ENCODE measurements at regions not wholly inside any gene's neighbourhood (a gene's known extent, or its start where the extent isn't known, plus 50 kb on each side); places are given as distances from the start of the nearest gene placed in this dataset.
"Not testable (repeated sequence)": the region's sequence is repeated elsewhere in the genome, so short reads cannot be mapped to it uniquely, and the experiment has no call there.

DNA sequence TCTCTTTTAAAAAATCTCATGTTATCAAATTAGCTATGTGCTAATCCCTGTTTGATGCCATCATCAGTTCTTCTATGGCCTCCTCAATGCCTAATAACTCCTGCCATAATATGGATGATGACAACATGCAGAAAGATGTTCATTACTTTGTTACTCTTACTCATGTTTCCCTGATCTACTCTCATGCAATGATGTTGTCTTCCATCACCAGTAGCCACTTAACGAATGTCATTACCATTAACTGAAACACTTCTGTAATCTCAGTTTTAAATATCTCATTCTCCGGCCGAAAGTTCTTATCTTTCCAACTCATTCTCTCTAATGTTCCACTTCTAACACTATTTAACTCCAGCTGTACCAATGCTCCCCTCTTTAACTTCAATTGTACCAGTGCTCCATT, 1187.7 kb downstream of the OTOL1 start:
- no peak for FAIRE-seq

GRCh38 chr3:162699291-162699690, 1202.7 kb downstream of the OTOL1 start:
- no peak for FAIRE-seq

GRCh38 chr3:162701211-162701610, 1204.6 kb downstream of the OTOL1 start:
- FAIRE-seq: no peak

DNA sequence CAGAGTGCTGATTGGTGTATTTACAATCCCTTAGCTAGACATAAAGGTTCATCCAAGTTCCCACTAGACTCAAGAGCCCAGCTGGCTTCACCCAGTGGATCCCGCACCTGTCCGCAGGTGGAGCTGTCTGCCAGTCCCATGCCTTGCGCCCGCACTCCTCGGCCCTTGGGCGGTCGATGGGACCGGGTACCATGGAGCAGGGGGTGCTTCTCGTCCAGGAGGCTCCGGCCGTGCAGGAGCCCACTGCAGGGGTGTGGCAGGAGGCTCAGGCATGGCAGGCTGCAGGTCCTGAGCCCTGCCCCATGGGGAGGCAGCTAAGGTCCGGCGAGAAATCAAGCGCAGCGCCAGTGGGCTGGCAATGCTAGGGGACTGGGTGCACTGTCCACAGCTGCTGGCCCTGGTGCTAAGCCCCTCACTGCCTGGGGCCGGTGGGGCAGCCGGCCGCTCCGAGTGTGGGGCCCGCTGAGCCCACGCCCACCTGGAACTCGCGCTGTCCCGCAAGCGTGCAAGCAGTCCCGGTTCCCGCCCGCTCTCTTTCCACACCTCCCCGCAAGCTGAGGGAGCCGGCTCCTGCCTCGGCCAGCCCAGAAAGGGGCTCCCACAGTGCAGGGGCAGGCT, 1206.3 kb downstream of the OTOL1 start:
- FAIRE-seq: no peak

DNA sequence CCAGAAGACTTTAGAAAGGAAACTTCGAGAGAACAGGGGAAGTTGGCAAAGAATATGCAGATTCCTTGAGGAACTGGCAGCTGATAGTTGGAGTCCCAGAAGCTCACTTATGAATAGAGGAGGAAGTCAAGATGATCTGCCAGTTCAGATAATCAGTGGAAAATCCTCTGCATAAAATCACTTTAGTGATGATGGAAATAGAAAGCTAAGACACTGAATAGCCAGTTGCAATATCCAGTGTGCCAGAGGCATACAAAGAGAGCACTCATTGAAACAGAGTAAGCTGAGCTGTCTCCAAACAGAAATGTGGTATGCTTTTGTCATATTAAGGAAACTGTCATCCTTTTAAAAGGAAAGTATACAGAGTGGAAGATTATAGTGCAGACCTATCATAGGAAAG, 1207.6 kb downstream of the OTOL1 start:
- no peak for FAIRE-seq

- FAIRE-seq: no peak
Measured at GRCh38 chr3:162704799-162705385, 1208.3 kb downstream of the OTOL1 start.

- FAIRE-seq: not testable (repeated sequence)
Measured at GRCh38 chr3:162708394-162708793, 1211.8 kb downstream of the OTOL1 start.

DNA sequence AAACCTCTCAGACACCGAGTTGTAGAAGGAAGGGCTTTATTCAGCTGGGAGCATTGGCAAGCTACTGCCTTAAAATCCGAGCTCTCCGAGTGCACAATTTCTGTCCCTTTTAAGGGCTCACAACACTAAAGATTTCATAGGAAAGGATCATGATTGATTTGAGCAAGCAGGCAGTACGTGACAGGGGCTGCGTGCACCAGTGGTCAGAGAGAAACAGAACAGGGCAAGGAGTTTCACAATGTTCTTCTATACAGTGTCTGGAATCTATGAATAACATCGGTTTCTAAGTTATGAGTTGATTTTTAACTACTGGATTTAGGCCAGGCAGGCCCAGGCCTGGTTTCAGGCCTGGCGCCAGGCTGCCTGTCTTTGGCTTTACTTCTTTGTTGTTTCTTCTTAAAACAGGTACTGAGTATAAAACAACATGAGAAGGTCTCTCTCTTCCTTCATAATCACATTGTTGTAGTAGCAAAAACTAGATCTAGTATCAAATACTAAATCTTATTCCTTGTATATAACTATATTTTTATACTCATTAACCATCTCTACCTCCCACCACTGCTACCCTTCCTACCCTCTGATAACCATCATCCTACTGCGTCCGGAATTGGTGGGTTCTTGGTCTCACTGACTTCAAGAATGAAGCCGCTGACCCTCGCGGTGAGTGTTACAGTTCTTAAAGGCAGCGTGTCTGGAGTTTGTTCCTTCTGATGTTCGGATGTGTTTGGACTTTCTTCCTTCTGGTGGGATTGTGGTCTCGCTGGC, 1212.5 kb downstream of the OTOL1 start:
- FAIRE-seq: not testable (repeated sequence)

- no peak for FAIRE-seq
Measured at GRCh38 chr3:162710332-162711112, 1213.9 kb downstream of the OTOL1 start.

GRCh38 chr3:162717074-162717473, 1220.5 kb downstream of the OTOL1 start:
- not testable (repeated sequence) for FAIRE-seq

- FAIRE-seq: no peak
Measured at GRCh38 chr3:162718697-162719096, 1222.1 kb downstream of the OTOL1 start.

GRCh38 chr3:162719684-162720341, 1223.2 kb downstream of the OTOL1 start:
- no peak for FAIRE-seq

- FAIRE-seq: no peak
Measured at GRCh38 chr3:162721736-162722135, 1225.1 kb downstream of the OTOL1 start.

DNA sequence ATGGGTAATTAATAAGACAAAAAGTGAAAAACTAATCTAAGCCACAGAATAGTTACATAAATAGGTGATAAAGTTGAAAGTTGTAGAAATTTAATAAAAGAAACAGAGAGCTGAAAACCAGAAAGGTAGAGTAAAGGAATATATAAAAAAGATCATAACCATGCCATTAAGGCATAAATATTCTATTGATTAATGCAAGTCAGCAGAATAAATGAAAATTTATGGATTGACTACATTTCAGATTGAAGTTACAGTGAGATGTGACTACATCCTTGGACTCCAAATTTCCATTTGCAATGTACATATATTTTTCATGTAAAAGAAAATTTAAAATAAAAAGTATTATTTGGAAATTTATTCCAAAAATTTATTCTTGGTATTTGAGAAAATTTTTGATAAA, 1225.7 kb downstream of the OTOL1 start:
- FAIRE-seq: no peak

GRCh38 chr3:162722796-162723195, 1226.2 kb downstream of the OTOL1 start:
- not testable (repeated sequence) for FAIRE-seq

DNA sequence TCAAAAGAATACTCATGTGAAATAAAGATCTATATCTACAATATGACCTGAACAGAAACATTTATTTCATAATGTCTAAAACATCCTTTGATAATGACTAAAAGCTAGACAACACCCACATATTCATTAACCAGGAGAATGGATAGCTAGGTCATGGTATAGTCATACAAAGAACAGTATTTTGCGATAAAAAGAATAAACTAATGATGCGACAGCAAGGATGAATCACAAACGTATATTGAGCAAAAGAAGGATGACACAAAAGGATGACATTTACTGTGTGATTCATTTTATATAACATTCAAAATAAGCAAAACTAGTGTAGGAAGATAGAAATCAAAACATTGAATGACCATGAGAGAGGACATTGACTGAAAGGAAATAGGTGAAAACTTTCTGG, 1233.1 kb downstream of the OTOL1 start:
- FAIRE-seq: no peak

DNA sequence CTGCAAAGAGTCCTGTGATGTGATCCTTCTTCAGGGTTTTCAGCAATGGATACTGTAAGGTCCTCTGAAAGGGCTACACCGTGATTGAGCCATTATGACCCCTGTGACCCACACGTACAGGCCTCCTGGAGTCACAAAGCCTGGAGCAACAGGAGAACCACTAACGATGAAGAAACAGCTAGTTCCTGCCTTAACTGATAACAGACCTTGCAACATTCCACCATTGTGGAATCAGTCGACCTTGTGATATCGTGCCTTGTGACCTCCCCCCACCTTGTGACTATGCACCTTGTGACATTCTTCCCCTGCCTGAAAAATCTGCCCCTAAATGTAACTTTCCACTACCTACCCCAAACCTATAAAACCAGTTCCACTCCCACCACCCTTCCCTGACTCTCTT, 1235.4 kb downstream of the OTOL1 start:
- FAIRE-seq: not testable (repeated sequence)

- FAIRE-seq: no peak
Measured at GRCh38 chr3:162738784-162739183, 1242.2 kb downstream of the OTOL1 start.

- no peak for FAIRE-seq
Measured at GRCh38 chr3:162740941-162741596, 1244.5 kb downstream of the OTOL1 start.

DNA sequence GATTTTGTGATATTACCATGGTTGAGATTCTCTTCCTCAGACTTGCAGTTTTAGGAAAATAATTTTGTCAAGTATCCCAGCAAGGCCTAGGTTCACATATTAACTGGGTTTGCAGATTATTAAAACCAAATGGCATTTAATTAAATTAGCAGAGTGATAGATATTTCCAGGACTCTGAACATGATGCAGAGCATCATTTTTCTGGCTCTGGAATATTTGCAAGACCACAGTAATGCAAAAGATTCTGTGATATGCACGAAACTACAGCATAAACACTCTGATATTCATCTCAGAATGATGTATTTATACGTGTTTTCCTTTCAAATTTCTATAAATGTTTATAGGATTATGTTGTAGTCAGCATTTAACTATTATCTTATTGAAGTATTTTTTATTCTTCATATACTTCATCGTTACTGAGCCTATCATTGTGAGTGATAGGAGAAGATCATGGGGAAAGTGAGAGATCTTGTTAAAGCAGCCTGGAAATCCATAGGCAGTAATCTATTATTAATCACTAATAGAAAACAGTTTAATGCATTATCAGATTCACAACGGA, 1245.6 kb downstream of the OTOL1 start:
- FAIRE-seq: no peak

DNA sequence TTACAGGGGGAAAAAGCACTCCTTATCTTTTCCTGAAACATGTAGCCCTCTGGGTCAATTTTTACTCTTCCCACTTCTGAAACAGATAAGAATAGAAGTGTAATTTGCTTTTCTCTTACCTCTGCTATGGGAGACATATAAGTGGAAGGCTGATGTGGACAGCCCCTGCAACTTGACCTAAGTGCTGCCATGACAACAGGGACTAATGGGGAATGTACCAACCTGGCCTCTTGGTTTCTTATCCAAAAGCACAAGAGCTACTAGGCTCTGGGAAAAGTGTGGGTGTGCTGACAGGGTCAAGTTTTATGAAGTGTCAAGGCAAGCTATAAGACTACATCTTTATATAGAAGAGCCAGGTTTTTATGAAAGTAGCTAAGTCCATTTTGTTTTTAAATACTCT, 1246.5 kb downstream of the OTOL1 start:
- no peak for FAIRE-seq

- FAIRE-seq: no peak
Measured at GRCh38 chr3:162760789-162761188, 1264.2 kb downstream of the OTOL1 start.
